Fibroblast of the aortic adventitia (primary cell): ENCODE measurements at regions not wholly inside any gene's neighbourhood (a gene's known extent, or its start where the extent isn't known, plus 50 kb on each side); places are given as distances from the start of the nearest gene placed in this dataset.
"Not testable (repeated sequence)": the region's sequence is repeated elsewhere in the genome, so short reads cannot be mapped to it uniquely, and the experiment has no call there.

Source experiments
- DNase-seq: peaks from one replicate; pipeline ENCODE4 v3.0.0-alpha.2; 2010; ENCODE audit warnings: low read depth
- H3K4me3 ChIP-seq: 2 replicates; pipeline ENCODE4 v1.5.1; 2011; ENCODE audit warnings: low read depth, mild to moderate bottlenecking, control low read depth, low read length, moderate library complexity
- TF ChIP-seq, protein P1 (sequence below): IDR thresholded peaks from 2 replicates; pipeline ENCODE4 v1.5.1; 2011; ENCODE audit warnings: mild to moderate bottlenecking, low read length, control low read depth, inconsistent platforms; ENCODE audit not compliant: insufficient read depth

DNA sequence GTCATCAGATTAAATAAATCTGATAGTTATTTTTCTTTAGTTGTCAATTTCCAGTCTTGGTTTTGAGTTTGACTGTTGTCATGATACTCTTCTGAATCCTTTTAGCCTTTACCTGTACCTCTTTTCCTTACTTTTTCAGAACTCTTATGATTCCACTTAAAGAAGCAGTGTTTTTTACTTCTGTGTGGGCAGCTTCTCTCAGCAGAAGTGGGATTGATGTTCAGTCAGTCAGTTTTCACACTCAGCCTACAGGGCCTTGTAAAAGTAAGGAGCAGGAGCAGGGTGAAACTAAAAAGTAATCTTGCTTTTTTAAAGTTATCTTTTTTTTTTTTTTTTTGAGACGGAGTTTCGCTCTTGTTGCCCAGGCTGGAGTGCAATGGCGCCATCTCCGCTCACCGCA lies 75.1 kb downstream of the HAUS1 start:
- TF ChIP-seq, protein P1, sequence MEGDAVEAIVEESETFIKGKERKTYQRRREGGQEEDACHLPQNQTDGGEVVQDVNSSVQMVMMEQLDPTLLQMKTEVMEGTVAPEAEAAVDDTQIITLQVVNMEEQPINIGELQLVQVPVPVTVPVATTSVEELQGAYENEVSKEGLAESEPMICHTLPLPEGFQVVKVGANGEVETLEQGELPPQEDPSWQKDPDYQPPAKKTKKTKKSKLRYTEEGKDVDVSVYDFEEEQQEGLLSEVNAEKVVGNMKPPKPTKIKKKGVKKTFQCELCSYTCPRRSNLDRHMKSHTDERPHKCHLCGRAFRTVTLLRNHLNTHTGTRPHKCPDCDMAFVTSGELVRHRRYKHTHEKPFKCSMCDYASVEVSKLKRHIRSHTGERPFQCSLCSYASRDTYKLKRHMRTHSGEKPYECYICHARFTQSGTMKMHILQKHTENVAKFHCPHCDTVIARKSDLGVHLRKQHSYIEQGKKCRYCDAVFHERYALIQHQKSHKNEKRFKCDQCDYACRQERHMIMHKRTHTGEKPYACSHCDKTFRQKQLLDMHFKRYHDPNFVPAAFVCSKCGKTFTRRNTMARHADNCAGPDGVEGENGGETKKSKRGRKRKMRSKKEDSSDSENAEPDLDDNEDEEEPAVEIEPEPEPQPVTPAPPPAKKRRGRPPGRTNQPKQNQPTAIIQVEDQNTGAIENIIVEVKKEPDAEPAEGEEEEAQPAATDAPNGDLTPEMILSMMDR = no peak
- no peak overlapping the region for H3K4me3 ChIP-seq
- no peak for DNase-seq

DNA sequence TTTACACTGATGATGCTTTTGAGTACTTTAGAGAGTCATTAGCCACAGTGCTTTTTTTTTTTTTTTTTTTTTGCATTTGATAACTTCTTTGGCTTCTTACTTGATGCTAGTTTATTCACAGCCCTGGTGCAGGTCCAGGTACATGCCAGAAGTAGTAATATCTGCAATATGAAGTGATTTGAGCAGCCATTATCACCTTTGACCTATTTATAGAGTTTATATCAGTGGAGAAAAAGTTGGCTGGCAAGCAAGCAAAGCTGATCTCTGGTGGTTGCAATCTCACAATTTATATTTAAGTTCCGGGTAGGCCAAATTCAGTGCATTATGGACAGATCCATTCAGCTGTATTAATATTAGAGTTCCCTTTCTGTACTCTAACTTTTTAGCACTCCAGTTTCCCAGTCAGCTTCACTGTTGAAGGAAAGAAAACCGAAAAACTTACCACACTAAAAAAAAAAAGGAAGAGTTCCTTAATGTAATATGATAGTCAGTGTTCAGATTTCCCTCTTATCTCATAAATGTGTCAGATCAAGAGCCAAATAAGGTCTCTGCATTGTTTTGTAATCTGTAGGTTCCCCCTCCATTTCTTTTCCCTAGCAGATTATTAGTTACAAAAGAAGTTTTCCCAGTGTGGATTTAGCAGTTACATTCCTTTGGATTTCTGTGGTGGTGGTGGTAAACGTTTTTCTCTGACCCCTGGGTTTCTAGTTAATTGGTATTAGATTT lies 78.6 kb downstream of the HAUS1 start:
- DNase-seq = peak; percentile 65
- TF ChIP-seq, protein P1 = no peak
- H3K4me3 ChIP-seq = no peak overlapping the region

DNA sequence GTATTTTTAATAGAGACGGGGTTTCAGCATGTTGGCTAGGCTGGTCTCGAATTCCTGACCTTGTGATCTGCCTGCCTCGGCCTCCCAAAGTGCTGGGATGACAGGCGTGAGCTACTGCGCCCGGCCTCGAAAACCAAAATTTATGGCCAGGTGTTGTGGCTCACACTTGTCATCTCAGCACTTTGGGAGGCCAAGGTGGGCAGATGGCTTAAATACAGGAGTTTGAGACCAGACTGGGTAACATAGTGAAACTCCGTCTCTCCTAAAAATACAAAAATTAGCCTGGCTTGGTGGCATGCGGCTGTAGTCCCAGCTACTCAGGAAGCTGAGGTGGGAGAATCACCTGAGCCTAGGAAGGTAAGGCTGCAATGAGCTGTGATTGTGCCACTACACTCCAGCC lies 80.1 kb downstream of the HAUS1 start:
- not testable (repeated sequence) for H3K4me3 ChIP-seq, DNase-seq

DNA sequence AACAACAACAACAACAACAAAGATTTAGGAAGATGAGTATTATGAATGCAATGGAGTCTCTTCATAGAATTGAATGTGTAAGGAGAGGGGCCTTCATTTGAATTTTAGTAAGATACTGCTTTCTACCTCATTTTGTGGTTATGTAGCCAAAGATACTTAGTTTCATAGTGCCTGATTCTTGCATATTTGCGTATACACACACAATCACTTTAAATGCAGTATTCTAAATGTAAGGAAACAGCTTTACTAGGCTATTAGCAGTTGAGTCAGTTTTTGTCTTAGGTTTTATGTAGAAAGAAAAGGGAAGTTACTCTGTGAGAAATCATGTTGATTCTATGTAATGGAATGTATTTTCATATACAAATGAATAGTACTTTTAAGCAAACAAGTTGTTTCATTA lies 80.5 kb downstream of the HAUS1 start:
- TF ChIP-seq, protein P1 = no peak
- DNase-seq = no peak

DNA sequence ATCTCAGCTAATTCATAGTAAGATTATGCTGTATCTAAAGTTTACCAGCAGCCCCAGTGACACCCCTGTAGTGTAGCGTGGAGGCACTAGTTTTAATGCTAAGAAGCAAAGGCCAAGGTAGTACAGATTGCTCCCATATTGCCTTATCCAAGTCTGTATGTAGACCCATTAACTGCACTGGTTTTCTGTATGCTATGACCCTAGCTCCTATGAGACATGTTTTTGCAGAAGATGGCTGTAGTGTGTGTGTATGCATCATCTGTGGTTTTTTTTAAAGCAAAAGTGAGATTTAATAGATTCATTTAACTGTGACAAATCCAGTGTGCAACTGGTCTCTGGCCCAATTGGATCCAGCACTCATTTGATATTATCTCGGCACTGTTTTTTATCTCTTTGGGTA lies 86.5 kb downstream of the HAUS1 start:
- TF ChIP-seq, protein P1 = no peak
- no peak for DNase-seq
- no peak overlapping the region for H3K4me3 ChIP-seq

More for the DNA sequence above, 80.5 kb downstream of the HAUS1 start:
- H3K4me3 ChIP-seq = no peak overlapping the region

DNA sequence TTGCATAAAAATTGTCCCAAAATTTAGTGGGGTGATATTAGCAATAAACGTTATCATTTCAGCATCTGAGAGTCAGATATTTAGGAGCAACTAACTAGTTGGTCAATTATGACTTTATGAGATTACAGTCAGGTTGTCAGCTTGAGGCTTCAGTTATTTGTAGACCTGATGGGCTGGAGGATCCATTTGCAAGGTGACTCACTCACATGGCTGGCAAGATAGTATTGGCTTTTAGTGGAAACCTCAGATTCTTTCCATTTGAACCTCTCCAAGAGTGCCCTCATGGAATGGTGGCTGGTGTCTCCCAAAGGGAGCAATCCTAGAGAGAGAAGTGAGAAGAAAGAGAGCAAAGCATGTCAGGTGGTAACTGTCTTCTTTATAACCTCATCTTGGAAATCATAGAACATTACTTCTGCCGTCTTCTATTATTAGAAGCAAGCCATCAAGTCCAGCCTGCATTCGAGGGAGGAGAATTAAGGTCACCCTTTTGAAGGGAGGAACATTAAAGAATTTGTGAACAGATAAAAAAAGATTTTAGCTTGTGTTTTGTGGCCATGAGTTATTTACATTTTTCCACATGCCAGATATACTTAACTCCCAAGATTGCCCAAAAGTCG lies 92.5 kb downstream of the HAUS1 start:
- no peak for DNase-seq
- H3K4me3 ChIP-seq = no peak overlapping the region
- TF ChIP-seq, protein P1 = no peak

DNA sequence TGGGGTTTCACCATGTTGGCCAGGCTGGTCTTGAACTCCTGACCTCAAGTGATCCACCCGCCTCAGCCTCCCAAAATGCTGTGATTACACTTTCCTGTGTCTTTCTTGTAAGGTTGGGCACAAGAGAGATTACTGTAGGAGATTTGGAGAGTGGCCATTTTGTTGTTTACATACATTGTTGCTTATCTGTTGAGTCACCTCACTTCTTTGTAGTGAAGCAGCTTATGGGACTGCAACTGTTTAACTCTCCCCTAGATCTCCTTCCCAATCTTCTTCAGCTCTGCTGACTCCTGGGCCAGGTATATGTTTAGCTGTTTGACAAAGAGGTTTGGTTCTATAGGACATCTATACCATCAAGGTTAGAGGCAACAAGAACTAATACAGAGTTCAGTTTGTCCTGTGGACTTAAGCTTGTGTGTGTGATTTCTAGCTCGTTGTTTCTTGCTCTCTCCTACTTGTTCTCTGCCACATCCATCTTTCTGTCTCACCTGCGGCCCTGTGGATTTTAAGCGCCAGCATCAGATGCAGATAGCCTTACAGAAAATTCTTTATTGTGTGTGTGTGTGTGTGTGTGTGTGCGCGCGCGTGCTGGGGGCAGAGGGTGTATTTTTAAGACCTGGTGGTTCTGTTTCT lies 95.4 kb downstream of the HAUS1 start:
- TF ChIP-seq, protein P1 = no peak
- DNase-seq = peak; percentile 74
- no peak overlapping the region for H3K4me3 ChIP-seq

DNA sequence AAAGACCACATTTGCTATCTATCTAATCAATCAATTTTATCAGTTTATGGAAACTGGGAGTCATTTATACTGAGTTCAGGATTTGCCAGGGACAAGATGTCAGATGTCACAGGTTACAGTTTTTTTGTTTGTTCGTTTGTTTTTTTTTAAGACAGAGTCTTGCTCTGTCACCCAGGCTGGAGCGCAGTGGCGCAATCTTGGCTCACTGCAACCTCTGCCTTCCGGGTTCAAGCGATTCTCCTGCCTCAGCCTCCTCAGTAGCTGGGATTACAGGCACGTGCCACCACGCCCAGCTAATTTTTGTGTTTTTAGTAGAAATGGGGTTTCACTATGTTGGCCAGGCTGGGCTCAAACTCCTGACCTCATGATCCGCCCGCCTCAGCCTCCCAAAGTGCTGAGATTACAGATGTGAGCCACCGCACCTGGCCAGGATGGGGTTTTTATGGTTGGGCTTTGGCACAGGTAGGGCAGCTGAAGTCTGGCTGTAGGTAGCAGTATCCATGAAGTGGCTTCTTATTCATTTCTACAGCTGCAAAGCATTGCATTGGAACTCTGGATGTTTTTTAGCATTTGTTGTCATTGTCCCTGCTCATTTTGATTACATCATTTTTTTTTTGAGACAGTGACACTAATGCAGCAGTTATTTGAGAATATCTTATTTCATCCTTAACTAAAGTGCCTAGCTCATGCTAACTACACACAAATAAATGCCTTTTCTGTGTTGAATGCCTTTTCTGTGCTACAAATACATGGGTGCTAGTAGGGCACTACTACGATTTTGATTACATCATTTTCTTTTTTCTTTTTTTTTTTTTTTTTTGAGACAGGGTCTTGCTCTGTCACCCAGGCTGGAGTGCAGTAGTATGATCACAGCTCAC lies 96.2 kb downstream of the HAUS1 start:
- not testable (repeated sequence) for DNase-seq, H3K4me3 ChIP-seq
